Fibroblast of lung (primary cell): ENCODE measurements at regions not wholly inside any gene's neighbourhood (a gene's known extent, or its start where the extent isn't known, plus 50 kb on each side); places are given as distances from the start of the nearest gene placed in this dataset.
A peak's percentile ranks its signal among the peaks of the same experiment; 100 is the strongest.

Source experiments
- DNase-seq, 2 donors: peaks; one replicate each; pipeline versions ENCODE4 v3.0.0 to v3.0.0-alpha.2; 2010; ENCODE audit warnings: low read depth in 2 of 2
- H2AFZ ChIP-seq: 2 replicates; pipeline ENCODE4 v1.5.1; 2012; ENCODE audit warnings: low read length, control low read depth, inconsistent platforms
- H3K27ac ChIP-seq: 2 replicates; pipeline ENCODE4 v1.5.1; 2011; ENCODE audit warnings: low read length, control low read depth; ENCODE audit not compliant: insufficient read depth
- H3K27me3 ChIP-seq: 2 replicates; pipeline ENCODE4 v1.5.1; 2011; ENCODE audit warnings: mild to moderate bottlenecking, low read length; ENCODE audit not compliant: control insufficient read depth, insufficient read depth
- H3K36me3 ChIP-seq: 2 replicates; pipeline ENCODE4 v1.5.1; 2011; ENCODE audit warnings: low read length; ENCODE audit not compliant: control insufficient read depth, insufficient read depth
- H3K4me1 ChIP-seq: 2 replicates; pipeline ENCODE4 v1.5.1; 2011; ENCODE audit warnings: low read length; ENCODE audit not compliant: control insufficient read depth, insufficient read depth; ENCODE audit errors: extremely low read depth
- H3K4me2 ChIP-seq: 2 replicates; pipeline ENCODE4 v1.5.1; 2011; ENCODE audit warnings: low read length, control low read depth; ENCODE audit not compliant: insufficient read depth; ENCODE audit errors: extremely low read depth
- H3K4me3 ChIP-seq, 4 experiments: fragments of 200-600 bp in 1 of 4; sonication (generic) in 1 of 4; replicated peaks in 1 of 4; 2 replicates each; pipeline ENCODE4 v1.5.1; 2011 to 2016; ENCODE audit warnings: low read length in 4 of 4, low read depth in 3 of 4, mild to moderate bottlenecking in 3 of 4, control low read depth in 2 of 4, inconsistent platforms in 1 of 4, mixed read lengths in 1 of 4; ENCODE audit not compliant: insufficient read depth in 1 of 4; ENCODE audit errors: control extremely low read depth in 1 of 4
- H3K79me2 ChIP-seq: 2 replicates; pipeline ENCODE4 v1.5.1; 2012; ENCODE audit warnings: mild to moderate bottlenecking, low read length, inconsistent platforms; ENCODE audit not compliant: control insufficient read depth, insufficient read depth
- H3K9ac ChIP-seq: 2 replicates; pipeline ENCODE4 v1.5.1; 2011; ENCODE audit warnings: mild to moderate bottlenecking, low read length, control low read depth; ENCODE audit not compliant: insufficient read depth
- H3K9me3 ChIP-seq: 2 replicates; pipeline ENCODE4 v1.5.1; 2012; ENCODE audit warnings: low read depth, low read length; ENCODE audit not compliant: control insufficient read depth, insufficient read depth
- H4K20me1 ChIP-seq: 2 replicates; pipeline ENCODE4 v1.5.1; 2011; ENCODE audit warnings: low read length; ENCODE audit not compliant: control insufficient read depth, insufficient read depth; ENCODE audit errors: extremely low read depth
- CTCF ChIP-seq, 2 donors: IDR thresholded peaks in 1 of 2; conservative IDR thresholded peaks in 1 of 2; 1 replicate in 1 of 2; 2 replicates in 1 of 2; pipeline ENCODE4 v1.5.1; 2011 to 2012; ENCODE audit warnings: low read length in 2 of 2, control low read depth in 1 of 2, inconsistent platforms in 1 of 2, low read depth in 1 of 2, mild to moderate bottlenecking in 1 of 2
- EZH2 ChIP-seq: IDR thresholded peaks from 2 replicates; pipeline ENCODE4 v1.5.1; 2012; ENCODE audit warnings: low read length, control low read depth, mild to moderate bottlenecking; ENCODE audit errors: missing control alignments

- H3K9ac ChIP-seq = no peak overlapping the region
- no peaks in the 10 kb centered on the region for H3K9me3 ChIP-seq
- H3K27ac ChIP-seq = no peak overlapping the region
- H3K4me3 ChIP-seq = no peak overlapping the region
- no peak overlapping the region for H2AFZ ChIP-seq
- no peak for DNase-seq
- no peaks in the 10 kb centered on the region for H3K36me3 ChIP-seq
- no peak for TF ChIP-seq CTCF (conservative IDR thresholded peaks at IDR 0.05 in 1 of 2, IDR thresholded peaks at IDR 0.05 in 1 of 2; ENCODE audit: low read depth in 1 of 2, low read length in 2 of 2)
- TF ChIP-seq EZH2 = no peak
- H3K79me2 ChIP-seq = no peaks in the 10 kb centered on the region
- H4K20me1 ChIP-seq = no peaks in the 10 kb centered on the region
- no peak overlapping the region for H3K4me2 ChIP-seq
- H3K27me3 ChIP-seq = no peaks in the 10 kb centered on the region
- H3K4me1 ChIP-seq = peaks cover 2% of the 10 kb centered on the region
These were observed 120.9 kb upstream of the NOCT start for GRCh38 chr4:138894709-138895108.

- Histone ChIP-seq H3K36me3 (no peaks in the 10 kb centered on the region), H3K9ac (no peak overlapping the region), H3K27me3 (no peaks in the 10 kb centered on the region), H2AFZ (no peak overlapping the region), H3K9me3 (no peaks in the 10 kb centered on the region), H3K4me3 (no peak overlapping the region), H3K4me2 (no peak overlapping the region), H4K20me1 (no peaks in the 10 kb centered on the region), H3K79me2 (no peaks in the 10 kb centered on the region), H3K27ac (no peak overlapping the region), H3K4me1 (peaks cover 2% of the 10 kb centered on the region)
- TF ChIP-seq EZH2 (no peak), CTCF (conservative IDR thresholded peaks at IDR 0.05 in 1 of 2, IDR thresholded peaks at IDR 0.05 in 1 of 2; ENCODE audit: low read depth in 1 of 2, low read length in 2 of 2) (no peak)
- peak in 1 of 2 donors; percentile 25 for DNase-seq
These were observed 121.6 kb upstream of the NOCT start for GRCh38 chr4:138894011-138894410.

GRCh38 chr4:138892483-138893407 lies 122.8 kb upstream of the NOCT start:
- H2AFZ ChIP-seq = no peak overlapping the region
- no peaks in the 10 kb centered on the region for H3K79me2 ChIP-seq
- H3K36me3 ChIP-seq = no peaks in the 10 kb centered on the region
- H3K4me1 ChIP-seq = no peaks in the 10 kb centered on the region
- H3K4me2 ChIP-seq = no peak overlapping the region
- H3K9ac ChIP-seq = no peak overlapping the region
- no peaks in the 10 kb centered on the region for H4K20me1 ChIP-seq
- peak in 1 of 2 donors; percentile 53 for DNase-seq
- no peak overlapping the region for H3K27ac ChIP-seq
- no peak overlapping the region for H3K4me3 ChIP-seq
- H3K9me3 ChIP-seq = no peaks in the 10 kb centered on the region
- no peak for TF ChIP-seq EZH2
- no peak for TF ChIP-seq CTCF (conservative IDR thresholded peaks at IDR 0.05 in 1 of 2, IDR thresholded peaks at IDR 0.05 in 1 of 2; ENCODE audit: low read depth in 1 of 2, low read length in 2 of 2)
- no peaks in the 10 kb centered on the region for H3K27me3 ChIP-seq
